Limb (tissue), 2 donors: ENCODE measurements at regions not wholly inside any gene's neighbourhood (a gene's known extent, or its start where the extent isn't known, plus 50 kb on each side); places are given as distances from the start of the nearest gene placed in this dataset.

Experiments used
- DNase-seq, 2 donors: peaks; one replicate each; pipeline ENCODE4 v3.0.0-alpha.2; 2016; ENCODE audit errors: extremely low spot score in 2 of 2

- no peak for DNase-seq
Observed at GRCh38 chrX:42624524-42624923, 153.4 kb downstream of the PPP1R2C start.

- DNase-seq: no peak
Observed at GRCh38 chrX:42619068-42619467, 158.9 kb downstream of the PPP1R2C start.

GRCh38 chrX:42616981-42617380 lies 161.0 kb downstream of the PPP1R2C start:
- no peak for DNase-seq

GRCh38 chrX:42615161-42615563 lies 162.8 kb downstream of the PPP1R2C start:
- DNase-seq: no peak

- no peak for DNase-seq
Observed at GRCh38 chrX:42606591-42606990, 171.4 kb downstream of the PPP1R2C start.

- DNase-seq: no peak
Observed at GRCh38 chrX:42604302-42604701, 173.7 kb downstream of the PPP1R2C start.

- no peak for DNase-seq
Observed at GRCh38 chrX:42603016-42603415, 174.9 kb downstream of the PPP1R2C start.

GRCh38 chrX:42602566-42602965 lies 175.4 kb downstream of the PPP1R2C start:
- no peak for DNase-seq

- no peak for DNase-seq
Observed at GRCh38 chrX:42602136-42602535, 175.8 kb downstream of the PPP1R2C start.

- DNase-seq: no peak
Observed at GRCh38 chrX:42597481-42597880, 180.5 kb downstream of the PPP1R2C start.

- no peak for DNase-seq
Observed at GRCh38 chrX:42585842-42586621, 191.9 kb downstream of the PPP1R2C start.

- DNase-seq: no peak
Observed at GRCh38 chrX:42577936-42578470, 200.0 kb downstream of the PPP1R2C start.

GRCh38 chrX:42567268-42567667 lies 210.7 kb downstream of the PPP1R2C start:
- DNase-seq: no peak

- DNase-seq: no peak
Observed at GRCh38 chrX:42565739-42566138, 212.2 kb downstream of the PPP1R2C start.

- no peak for DNase-seq
Observed at GRCh38 chrX:42546800-42547199, 231.2 kb downstream of the PPP1R2C start.

- no peak for DNase-seq
Observed at GRCh38 chrX:42544883-42545282, 233.1 kb downstream of the PPP1R2C start.

GRCh38 chrX:42541554-42541953 lies 236.4 kb downstream of the PPP1R2C start:
- no peak for DNase-seq

GRCh38 chrX:42540146-42540545 lies 237.8 kb downstream of the PPP1R2C start:
- DNase-seq: no peak

GRCh38 chrX:42538405-42538804 lies 239.6 kb downstream of the PPP1R2C start:
- no peak for DNase-seq

GRCh38 chrX:42536286-42536685 lies 241.7 kb downstream of the PPP1R2C start:
- DNase-seq: no peak

GRCh38 chrX:42535233-42535632 lies 242.7 kb downstream of the PPP1R2C start:
- no peak for DNase-seq

GRCh38 chrX:42533761-42534160 lies 244.2 kb downstream of the PPP1R2C start:
- no peak for DNase-seq

GRCh38 chrX:42531441-42531840 lies 246.5 kb downstream of the PPP1R2C start:
- no peak for DNase-seq
